Mesenchymal stem cell (in vitro differentiated cells and primary cell): ENCODE measurements at regions not wholly inside any gene's neighbourhood (a gene's known extent, or its start where the extent isn't known, plus 50 kb on each side); places are given as distances from the start of the nearest gene placed in this dataset.

ENCODE experiments used
- DNase-seq: peaks from one replicate; pipeline ENCODE4 v3.0.0-alpha.2; 2013
- H2AFZ ChIP-seq: one replicate; pipeline ENCODE4 v1.6.1; 2013; ENCODE audit warnings: low read depth, mild to moderate bottlenecking, control low read depth, inconsistent platforms, low read length, moderate library complexity
- H2AK5ac ChIP-seq: 2 replicates; pipeline ENCODE4 v1.6.1; 2013; ENCODE audit warnings: low read length, moderate library complexity, mild to moderate bottlenecking, inconsistent platforms; ENCODE audit not compliant: severe bottlenecking
- H2BK120ac ChIP-seq: one replicate; pipeline ENCODE4 v1.6.1; 2013; ENCODE audit warnings: low read depth, mild to moderate bottlenecking, inconsistent platforms, low read length, moderate library complexity
- H2BK12ac ChIP-seq, 2 experiments: one replicate each; pipeline ENCODE4 v1.6.1; 2013; ENCODE audit warnings: inconsistent platforms in 2 of 2, low read length in 2 of 2, mild to moderate bottlenecking in 2 of 2, moderate library complexity in 2 of 2, control low read depth in 1 of 2
- H2BK15ac ChIP-seq: one replicate; pipeline ENCODE4 v1.6.1; 2013; ENCODE audit warnings: mild to moderate bottlenecking, low read depth, inconsistent platforms; ENCODE audit not compliant: poor library complexity, severe bottlenecking
- H2BK5ac ChIP-seq: 2 replicates; pipeline ENCODE4 v1.6.1; 2013; ENCODE audit warnings: low read depth, mild to moderate bottlenecking, low read length, control low read depth, inconsistent platforms; ENCODE audit not compliant: poor library complexity, severe bottlenecking
- H3K14ac ChIP-seq, 2 experiments: one replicate each; pipeline ENCODE4 v1.6.1; 2013; ENCODE audit warnings: inconsistent platforms in 2 of 2, low read length in 2 of 2, control low read depth in 1 of 2, mild to moderate bottlenecking in 1 of 2, moderate library complexity in 1 of 2
- H3K18ac ChIP-seq, 2 experiments: one replicate each; pipeline ENCODE4 v1.6.1; 2013; ENCODE audit warnings: inconsistent platforms in 2 of 2, low read length in 2 of 2, control low read depth in 1 of 2, low read depth in 1 of 2, mild to moderate bottlenecking in 1 of 2
- H3K23ac ChIP-seq, 2 experiments: one replicate each; pipeline ENCODE4 v1.6.1; 2013; ENCODE audit warnings: inconsistent platforms in 2 of 2, low read length in 2 of 2, mild to moderate bottlenecking in 2 of 2, moderate library complexity in 2 of 2, control low read depth in 1 of 2
- H3K27ac ChIP-seq: 2 replicates; pipeline ENCODE4 v1.5.1; 2013; ENCODE audit warnings: mild to moderate bottlenecking, moderate library complexity, low read length, control low read depth, inconsistent platforms; ENCODE audit not compliant: poor library complexity, severe bottlenecking
- H3K27me3 ChIP-seq, 2 experiments: 2 replicates each; pipeline versions ENCODE4 v1.6.1 to v1.7.0; 2013; ENCODE audit warnings: low read length in 2 of 2, mild to moderate bottlenecking in 2 of 2, moderate library complexity in 2 of 2, control low read depth in 1 of 2, inconsistent platforms in 1 of 2; ENCODE audit not compliant: control insufficient read depth in 1 of 2, insufficient read depth in 1 of 2
- H3K36me3 ChIP-seq, 2 experiments: 2 replicates each; pipeline versions ENCODE4 v1.6.1 to v1.7.0; 2013; ENCODE audit warnings: low read length in 2 of 2, control low read depth in 1 of 2, inconsistent platforms in 1 of 2, low read depth in 1 of 2, mild to moderate bottlenecking in 1 of 2; ENCODE audit not compliant: insufficient read depth in 2 of 2, control insufficient read depth in 1 of 2
- H3K4ac ChIP-seq, 2 experiments: one replicate each; pipeline ENCODE4 v1.6.1; 2013; ENCODE audit warnings: inconsistent platforms in 2 of 2, low read length in 2 of 2, mild to moderate bottlenecking in 2 of 2, moderate library complexity in 2 of 2, control low read depth in 1 of 2, low read depth in 1 of 2
- H3K4me1 ChIP-seq: 2 replicates; pipeline ENCODE4 v1.6.1; 2013; ENCODE audit warnings: low read depth, low read length, control low read depth; ENCODE audit not compliant: control insufficient read depth, insufficient read depth
- H3K4me2 ChIP-seq: 2 replicates; pipeline ENCODE4 v1.6.1; 2013; ENCODE audit warnings: low read length, mild to moderate bottlenecking, inconsistent platforms; ENCODE audit not compliant: poor library complexity, severe bottlenecking
- H3K4me3 ChIP-seq, 2 experiments: 2 replicates each; pipeline versions ENCODE4 v1.5.1 to v1.7.0; 2013; ENCODE audit warnings: low read length in 2 of 2, mild to moderate bottlenecking in 2 of 2, control low read depth in 1 of 2, low read depth in 1 of 2; ENCODE audit not compliant: insufficient read depth in 1 of 2
- H3K79me1 ChIP-seq: replicated peaks from 2 replicates; pipeline ENCODE4 v1.6.1; 2013; ENCODE audit warnings: mild to moderate bottlenecking, control low read depth, low read length, inconsistent platforms; ENCODE audit not compliant: poor library complexity, severe bottlenecking
- H3K9ac ChIP-seq: 2 replicates; pipeline ENCODE4 v1.7.0; 2013; ENCODE audit warnings: mild to moderate bottlenecking, low read length, moderate library complexity
- H3K9me3 ChIP-seq: 2 replicates; pipeline ENCODE4 v1.7.0; 2013; ENCODE audit warnings: mild to moderate bottlenecking, low read length; ENCODE audit not compliant: control insufficient read depth
- H4K8ac ChIP-seq: one replicate; pipeline ENCODE4 v1.6.1; 2013; ENCODE audit warnings: inconsistent platforms, mild to moderate bottlenecking, low read length, moderate library complexity
- H4K91ac ChIP-seq: one replicate; pipeline ENCODE4 v1.6.1; 2013; ENCODE audit warnings: mild to moderate bottlenecking, low read length, inconsistent platforms
- WGBS: methylation state at CpG from one replicate; pipeline ENCODE4 v1.1.7; 2013; ENCODE audit warnings: mixed read lengths; 5-methylcytosine and 5-hydroxymethylcytosine counted together

DNA sequence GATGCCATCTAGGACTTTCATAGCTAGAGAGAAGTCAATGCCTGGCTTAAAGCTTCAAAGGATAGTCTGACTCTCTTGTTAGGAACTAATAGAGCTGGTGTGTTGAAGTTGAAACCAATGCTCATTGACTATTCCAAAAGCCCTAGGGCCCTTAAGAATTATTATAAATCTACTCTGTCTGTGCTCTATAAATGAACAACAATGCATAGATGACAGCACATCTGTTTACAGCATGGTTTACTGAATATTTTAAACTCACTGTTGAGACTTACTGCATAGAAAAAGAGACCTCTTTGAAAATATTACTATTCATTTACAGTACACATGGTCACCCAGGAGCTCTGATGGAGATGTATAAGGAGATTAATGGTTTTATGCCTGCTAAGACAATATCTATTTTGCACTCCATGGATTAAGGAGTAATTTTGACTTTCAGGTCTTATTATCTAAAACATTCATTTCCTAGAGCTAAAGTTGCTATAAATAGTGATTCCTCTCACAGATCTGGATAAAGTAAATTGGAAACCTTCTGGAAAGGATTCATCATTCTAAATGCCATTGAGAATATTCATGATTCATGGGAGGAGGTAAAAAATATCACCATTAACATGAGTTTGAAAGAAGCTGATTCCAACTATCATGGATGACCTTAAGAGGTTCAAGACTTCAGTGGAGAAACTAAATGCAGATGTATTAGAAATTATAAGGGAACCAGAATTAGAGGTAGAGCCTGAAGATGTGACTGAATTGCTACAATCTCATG lies 763.5 kb upstream of the MAP3K7 start:
- no peaks in the 10 kb centered on the region for H3K79me1 ChIP-seq
- DNase-seq, result no peak
- no peak overlapping the region for H4K8ac ChIP-seq
- no peak overlapping the region for H2AK5ac ChIP-seq
- H3K4me3 ChIP-seq, result no peak overlapping the region
- H3K36me3 ChIP-seq, result no peaks in the 10 kb centered on the region
- H2BK120ac ChIP-seq, result no peak overlapping the region
- no peak overlapping the region for H2AFZ ChIP-seq
- no peak overlapping the region for H2BK12ac ChIP-seq
- no peak overlapping the region for H2BK5ac ChIP-seq
- H3K9ac ChIP-seq, result no peak overlapping the region
- H3K27me3 ChIP-seq, result no peaks in the 10 kb centered on the region
- no peak overlapping the region for H3K23ac ChIP-seq
- H2BK15ac ChIP-seq, result no peak overlapping the region
- H3K4me2 ChIP-seq, result no peak overlapping the region
- H3K4me1 ChIP-seq, result no peaks in the 10 kb centered on the region
- no peak overlapping the region for H3K27ac ChIP-seq
- no peak overlapping the region for H4K91ac ChIP-seq
- H3K4ac ChIP-seq, result no peak overlapping the region
- H3K18ac ChIP-seq, result no peak overlapping the region
- no peak overlapping the region for H3K14ac ChIP-seq
- H3K9me3 ChIP-seq, result no peaks in the 10 kb centered on the region

DNA sequence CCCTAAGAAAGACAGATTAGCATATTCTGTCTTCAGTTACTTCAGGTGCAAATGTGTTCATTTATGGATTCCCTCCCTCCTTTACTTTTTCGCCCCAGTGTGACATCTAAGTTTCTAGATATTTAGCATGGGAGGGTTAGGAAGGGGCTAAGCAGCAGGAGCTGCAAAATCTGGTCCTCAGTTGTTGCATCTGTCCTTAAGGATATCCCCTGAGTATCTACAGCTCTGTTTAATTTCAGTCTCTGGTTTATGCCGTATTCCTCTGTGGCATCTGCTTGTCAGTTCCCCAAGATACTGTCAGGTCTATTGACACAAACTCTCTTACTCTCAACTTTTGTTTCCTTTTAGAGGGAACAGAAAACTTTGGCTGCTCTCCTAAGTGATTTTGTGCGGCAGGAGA lies 754.6 kb upstream of the MAP3K7 start:
- DNase-seq, result no peak
- Histone ChIP-seq H2BK12ac (no peak overlapping the region), H2AFZ (no peak overlapping the region), H3K79me1 (no peaks in the 10 kb centered on the region), H3K4ac (no peak overlapping the region), H3K9me3 (no peaks in the 10 kb centered on the region), H3K18ac (no peak overlapping the region), H3K23ac (no peak overlapping the region), H2BK15ac (no peak overlapping the region), H3K36me3 (no peaks in the 10 kb centered on the region), H2BK120ac (no peak overlapping the region), H3K4me1 (no peaks in the 10 kb centered on the region), H4K8ac (no peak overlapping the region), H3K14ac (no peak overlapping the region), H4K91ac (no peak overlapping the region), H3K4me2 (no peak overlapping the region), H2AK5ac (no peak overlapping the region), H3K27ac (no peak overlapping the region), H3K9ac (no peak overlapping the region), H2BK5ac (no peak overlapping the region), H3K4me3 (no peak overlapping the region), H3K27me3 (no peaks in the 10 kb centered on the region)
- WGBS, result 58% methylated on average over 3 of the region's 3 CpGs

DNA sequence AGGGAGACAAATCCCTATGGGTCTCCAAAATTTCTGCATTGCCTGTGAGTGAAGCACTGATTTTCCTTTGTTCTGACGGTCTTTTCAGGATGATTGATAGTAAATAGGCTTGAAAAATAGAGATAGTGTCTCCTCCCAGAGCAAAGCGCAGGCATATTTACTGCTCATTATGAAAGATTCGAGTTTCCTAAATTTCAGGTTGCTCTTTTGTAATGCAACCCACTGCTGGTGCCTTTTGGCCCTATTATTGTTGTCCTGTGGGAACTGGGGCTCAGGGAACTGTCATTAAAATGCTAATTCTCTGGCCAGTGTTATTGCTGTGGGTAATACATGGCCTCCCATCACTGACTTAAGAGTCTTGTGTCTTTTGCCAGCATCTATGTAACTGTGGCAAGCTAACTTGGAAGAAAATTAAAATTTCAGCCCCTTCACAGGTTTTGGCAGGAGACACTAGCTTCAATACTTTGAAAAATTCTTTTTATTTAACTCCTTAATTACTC lies 754.1 kb upstream of the MAP3K7 start:
- Histone ChIP-seq H3K23ac (no peak overlapping the region), H3K18ac (no peak overlapping the region), H3K9ac (no peak overlapping the region), H2BK120ac (no peak overlapping the region), H3K9me3 (no peaks in the 10 kb centered on the region), H3K4me2 (no peak overlapping the region), H2AFZ (no peak overlapping the region), H3K36me3 (no peaks in the 10 kb centered on the region), H2BK15ac (no peak overlapping the region), H3K79me1 (no peaks in the 10 kb centered on the region), H2BK12ac (no peak overlapping the region), H3K4me3 (no peak overlapping the region), H3K27ac (no peak overlapping the region), H2BK5ac (no peak overlapping the region), H3K14ac (no peak overlapping the region), H4K91ac (no peak overlapping the region), H3K27me3 (no peaks in the 10 kb centered on the region), H2AK5ac (no peak overlapping the region), H3K4ac (no peak overlapping the region), H4K8ac (no peak overlapping the region), H3K4me1 (no peaks in the 10 kb centered on the region)
- 42% methylated on average over 3 of the region's 3 CpGs for WGBS
- DNase-seq, result no peak

DNA sequence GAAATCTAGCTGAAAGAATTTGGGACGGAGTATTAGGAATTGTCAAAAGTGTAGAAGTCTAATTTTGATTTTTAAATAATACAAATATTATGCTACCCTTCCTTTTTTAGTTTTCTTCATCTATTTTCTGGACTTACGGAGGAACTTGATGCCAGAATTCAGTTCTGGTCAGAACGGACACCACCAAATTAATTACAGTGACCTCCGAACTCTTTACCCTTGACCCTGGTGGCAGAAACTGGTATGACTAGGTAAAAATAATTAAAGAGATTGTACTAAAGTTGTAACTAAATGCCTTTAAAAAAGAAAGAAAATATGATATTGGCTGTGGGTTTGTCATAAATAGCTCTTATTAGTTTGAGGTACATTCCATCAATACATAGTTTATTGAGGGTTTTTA lies 751.1 kb upstream of the MAP3K7 start:
- Histone ChIP-seq H2BK15ac (no peak overlapping the region), H2BK5ac (no peak overlapping the region), H3K14ac (no peak overlapping the region), H3K79me1 (no peaks in the 10 kb centered on the region), H4K91ac (no peak overlapping the region), H4K8ac (no peak overlapping the region), H2AK5ac (no peak overlapping the region), H3K9ac (no peak overlapping the region), H3K27ac (no peak overlapping the region), H3K4me2 (no peak overlapping the region), H2AFZ (no peak overlapping the region), H2BK120ac (no peak overlapping the region), H3K9me3 (no peaks in the 10 kb centered on the region), H2BK12ac (no peak overlapping the region), H3K18ac (no peak overlapping the region), H3K23ac (no peak overlapping the region), H3K4me1 (no peaks in the 10 kb centered on the region), H3K4me3 (no peak overlapping the region), H3K27me3 (no peaks in the 10 kb centered on the region), H3K4ac (no peak overlapping the region), H3K36me3 (no peaks in the 10 kb centered on the region)
- no peak for DNase-seq
- WGBS, result no CpG with 5 or more reads among the region's 4 CpGs
